H1 (cell line): ENCODE measurements at regions not wholly inside any gene's neighbourhood (a gene's known extent, or its start where the extent isn't known, plus 50 kb on each side); places are given as distances from the start of the nearest gene placed in this dataset.

Experiments
- CTCF ChIA-PET: fragments of 300-600 bp; sonication (Branson Sonifier 250); formaldehyde crosslinking; loops from one replicate; lab custom pipeline; 2021; ENCODE audit not compliant: partially characterized antibody; lab: Charles Lee
- POLR2A ChIA-PET: fragments of 300-600 bp; sonication (Branson Sonifier 250); formaldehyde crosslinking; loops from one replicate; lab custom pipeline; 2021; ENCODE audit warnings: inconsistent platforms; ENCODE audit not compliant: partially characterized antibody; lab: Charles Lee
- DNase-seq, 2 experiments: peaks; one replicate each; pipeline versions ENCODE4 v3.0.0 to v3.0.0-alpha.2; 2010 to 2022; ENCODE audit warnings: low spot score in 2 of 2, low read depth in 1 of 2, mixed read lengths in 1 of 2
- FAIRE-seq: peaks from 2 replicates; lab custom pipeline; 2011; peaks lifted over from hg19 to GRCh38; lab: Jason Lieb, UNC
- H2AFZ ChIP-seq: 2 replicates; pipeline ENCODE4 v1.8.1; 2012; ENCODE audit warnings: low read length, inconsistent platforms
- H2AK5ac ChIP-seq: 2 replicates; pipeline ENCODE4 v1.6.1; 2013; ENCODE audit warnings: low read depth, low read length
- H2BK120ac ChIP-seq: replicated peaks from 2 replicates; pipeline ENCODE3; 2013; ENCODE audit warnings: low read depth, low read length, inconsistent platforms
- H2BK12ac ChIP-seq: 2 replicates; pipeline ENCODE4 v1.6.1; 2013; ENCODE audit warnings: low read depth, low read length
- H2BK15ac ChIP-seq: 2 replicates; pipeline ENCODE4 v1.6.1; 2013; ENCODE audit warnings: low read length
- H2BK20ac ChIP-seq: 2 replicates; pipeline ENCODE4 v1.6.1; 2013; ENCODE audit warnings: low read length
- H2BK5ac ChIP-seq: 2 replicates; pipeline ENCODE4 v1.6.1; 2013; ENCODE audit warnings: low read depth, low read length
- H3K14ac ChIP-seq: 2 replicates; pipeline ENCODE4 v1.6.1; 2013; ENCODE audit warnings: inconsistent platforms; ENCODE audit not compliant: insufficient read length
- H3K18ac ChIP-seq: 2 replicates; pipeline ENCODE4 v1.6.1; 2013; ENCODE audit warnings: low read length; ENCODE audit errors: extremely low read depth
- H3K23ac ChIP-seq: 2 replicates; pipeline ENCODE4 v1.6.1; 2013; ENCODE audit warnings: inconsistent platforms; ENCODE audit not compliant: insufficient read length
- H3K23me2 ChIP-seq: 2 replicates; pipeline ENCODE4 v1.6.1; 2013; ENCODE audit warnings: low read depth, low read length
- H3K27ac ChIP-seq: 2 replicates; pipeline ENCODE4 v1.6.1; 2011; ENCODE audit warnings: low read depth, low read length, inconsistent platforms
- H3K27me3 ChIP-seq, 4 experiments: replicated peaks in 1 of 4; 1 replicate in 1 of 4; 2 replicates in 3 of 4; pipeline versions ENCODE4 v1.6.1 to v1.8.1; 2011 to 2013; ENCODE audit warnings: low read length in 3 of 4, mild to moderate bottlenecking in 3 of 4, inconsistent platforms in 2 of 4, mixed read lengths in 2 of 4, moderate library complexity in 1 of 4; ENCODE audit not compliant: control insufficient read depth in 3 of 4, insufficient read depth in 3 of 4; ENCODE audit errors: extremely low read depth in 1 of 4
- H3K36me3 ChIP-seq, 4 experiments: 2 replicates each; pipeline versions ENCODE4 v1.6.1 to v1.8.1; 2011 to 2013; ENCODE audit warnings: mild to moderate bottlenecking in 4 of 4, low read length in 3 of 4, moderate library complexity in 2 of 4, control low read depth in 1 of 4, inconsistent platforms in 1 of 4; ENCODE audit not compliant: insufficient read depth in 4 of 4, control insufficient read depth in 2 of 4
- H3K4ac ChIP-seq: replicated peaks from 2 replicates; pipeline ENCODE3; 2013; ENCODE audit warnings: low read length, low read depth, mixed read lengths, inconsistent platforms; ENCODE audit not compliant: insufficient read length
- H3K4me1 ChIP-seq, 4 experiments: replicated peaks in 1 of 4; 1 replicate in 1 of 4; 2 replicates in 3 of 4; pipeline versions ENCODE4 v1.6.1 to v1.8.1; 2011 to 2013; ENCODE audit warnings: low read length in 3 of 4, inconsistent platforms in 2 of 4, mixed read lengths in 1 of 4; ENCODE audit not compliant: insufficient read depth in 4 of 4, control insufficient read depth in 3 of 4
- H3K4me2 ChIP-seq, 2 experiments: 2 replicates each; pipeline versions ENCODE4 v1.6.1 to v1.8.1; 2011 to 2013; ENCODE audit warnings: low read depth in 2 of 2, low read length in 2 of 2, control low read depth in 1 of 2, inconsistent platforms in 1 of 2, mild to moderate bottlenecking in 1 of 2; ENCODE audit not compliant: insufficient read depth in 1 of 2
- H3K4me3 ChIP-seq, 4 experiments: fragments of 200-600, 300-600 bp in 1 of 4; sonication (generic), shearing (Covaris generic), sonication (Bioruptor Twin) in 1 of 4; 2 replicates each; pipeline versions ENCODE4 v1.5.1 to v1.8.1; 2011 to 2016; ENCODE audit warnings: low read length in 4 of 4, low read depth in 3 of 4, control low read depth in 2 of 4, inconsistent platforms in 2 of 4, mild to moderate bottlenecking in 2 of 4, mixed read lengths in 1 of 4, moderate library complexity in 1 of 4; ENCODE audit not compliant: insufficient read depth in 2 of 4; ENCODE audit errors: extremely low read depth in 1 of 4
- H3K56ac ChIP-seq: replicated peaks from 2 replicates; pipeline ENCODE3; 2013; ENCODE audit warnings: low read depth, mild to moderate bottlenecking, mixed read lengths, low read length, inconsistent platforms; ENCODE audit not compliant: insufficient read length
- H3K79me1 ChIP-seq: 2 replicates; pipeline ENCODE4 v1.6.1; 2013; ENCODE audit warnings: low read depth, low read length, control low read depth
- H3K79me2 ChIP-seq, 2 experiments: 2 replicates each; pipeline versions ENCODE4 v1.6.1 to v1.8.1; 2012 to 2013; ENCODE audit warnings: low read length in 2 of 2, mild to moderate bottlenecking in 2 of 2, inconsistent platforms in 1 of 2; ENCODE audit not compliant: insufficient read depth in 2 of 2, control insufficient read depth in 1 of 2
- H3K9ac ChIP-seq, 4 experiments: replicated peaks in 1 of 4; 1 replicate in 1 of 4; 2 replicates in 3 of 4; pipeline versions ENCODE4 v1.6.1 to v1.8.1; 2011 to 2013; ENCODE audit warnings: low read depth in 3 of 4, low read length in 3 of 4, control low read depth in 2 of 4, mild to moderate bottlenecking in 2 of 4, moderate library complexity in 2 of 4, inconsistent platforms in 1 of 4; ENCODE audit errors: extremely low read depth in 1 of 4
- H3K9me3 ChIP-seq, 2 experiments: 2 replicates each; pipeline versions ENCODE4 v1.6.1 to v1.8.1; 2012 to 2013; ENCODE audit warnings: mild to moderate bottlenecking in 2 of 2, moderate library complexity in 2 of 2, control low read depth in 1 of 2, inconsistent platforms in 1 of 2, low read depth in 1 of 2, low read length in 1 of 2, mixed read lengths in 1 of 2; ENCODE audit not compliant: insufficient read depth in 2 of 2
- H4K20me1 ChIP-seq, 2 experiments: replicated peaks in 1 of 2; 2 replicates each; pipeline versions ENCODE3 to v1.8.1; 2011 to 2013; ENCODE audit warnings: inconsistent platforms in 2 of 2, low read length in 2 of 2, mild to moderate bottlenecking in 1 of 2; ENCODE audit not compliant: insufficient read depth in 2 of 2, control insufficient read depth in 1 of 2
- H4K5ac ChIP-seq: 2 replicates; pipeline ENCODE4 v1.6.1; 2013; ENCODE audit warnings: low read length, low read depth, mixed read lengths, inconsistent platforms; ENCODE audit not compliant: insufficient read length
- H4K8ac ChIP-seq: 2 replicates; pipeline ENCODE4 v1.8.0; 2013; ENCODE audit warnings: mild to moderate bottlenecking, moderate library complexity, low read length, inconsistent platforms; ENCODE audit not compliant: insufficient read depth; ENCODE audit errors: extremely low read depth
- H4K91ac ChIP-seq: replicated peaks from 2 replicates; pipeline ENCODE3; 2013; ENCODE audit warnings: low read length, mixed read lengths, inconsistent platforms; ENCODE audit not compliant: insufficient read length
- BCL11A ChIP-seq, 2 experiments: IDR thresholded peaks; one replicate each; pipeline ENCODE4 v1.6.1; 2011; ENCODE audit warnings: low read depth in 2 of 2, low read length in 2 of 2, mild to moderate bottlenecking in 2 of 2
- CHD2 ChIP-seq: IDR thresholded peaks from 2 replicates; pipeline ENCODE4 v1.6.1; 2012; ENCODE audit warnings: low read length, improper control_type of control experiment
- CTBP2 ChIP-seq: IDR thresholded peaks from 2 replicates; pipeline ENCODE4 v1.7.0; 2011; ENCODE audit warnings: borderline replicate concordance, mild to moderate bottlenecking, moderate library complexity, mixed read lengths, low read length; ENCODE audit not compliant: insufficient read depth, insufficient read length
- EP300 ChIP-seq, 2 experiments: IDR thresholded peaks; 1 replicate in 1 of 2; 2 replicates in 1 of 2; pipeline ENCODE4 v1.6.1; 2011 to 2012; ENCODE audit warnings: low read depth in 2 of 2, low read length in 2 of 2, mild to moderate bottlenecking in 2 of 2, borderline replicate concordance in 1 of 2, inconsistent platforms in 1 of 2, moderate library complexity in 1 of 2
- EZH2 ChIP-seq: fragments of 200-600 bp; sonication (generic); IDR thresholded peaks from 2 replicates; pipeline ENCODE4 v1.7.1; 2012; ENCODE audit warnings: low read depth, mild to moderate bottlenecking, moderate library complexity, low read length, inconsistent platforms; ENCODE audit not compliant: severe bottlenecking
- MAFK ChIP-seq: IDR thresholded peaks from 2 replicates; pipeline ENCODE4 v1.6.1; 2012; ENCODE audit warnings: low read depth, mild to moderate bottlenecking, improper control_type of control experiment, low read length
- NRF1 ChIP-seq: IDR thresholded peaks from 2 replicates; pipeline ENCODE4 v1.6.1; 2011; ENCODE audit warnings: mild to moderate bottlenecking, low read depth, low read length, improper control_type of control experiment
- PHF8 ChIP-seq: fragments of 200-600 bp; sonication (generic); conservative IDR thresholded peaks from 2 replicates; pipeline ENCODE4 v1.7.1; 2012; ENCODE audit warnings: low read depth, mild to moderate bottlenecking, inconsistent platforms, low read length, moderate library complexity
- POU5F1 ChIP-seq: IDR thresholded peaks from 2 replicates; pipeline ENCODE4 v1.6.1; 2011; ENCODE audit warnings: low read depth, mild to moderate bottlenecking, low read length, moderate library complexity
- SP1 ChIP-seq: IDR thresholded peaks from 2 replicates; pipeline ENCODE4 v1.6.1; 2011; ENCODE audit warnings: low read depth, low read length
- SUZ12 ChIP-seq: fragments of 200-600 bp; sonication (generic); IDR thresholded peaks from 2 replicates; pipeline ENCODE4 v1.6.1; 2012; ENCODE audit warnings: mild to moderate bottlenecking, inconsistent platforms, low read length, moderate library complexity, mixed read lengths
- TCF12 ChIP-seq: IDR thresholded peaks from 2 replicates; pipeline ENCODE4 v1.6.1; 2011; ENCODE audit warnings: low read depth, mild to moderate bottlenecking, low read length
- USF2 ChIP-seq: IDR thresholded peaks from 2 replicates; pipeline ENCODE4 v1.6.1; 2011; ENCODE audit warnings: low read length, improper control_type of control experiment
- WGBS, 2 experiments: shearing (Covaris generic) in 1 of 2; methylation state at CpG; one replicate each; pipeline versions ENCODE4 v1.1.6 to v1.1.7; 2013 to 2015; ENCODE audit warnings: low lambda C conversion rate in 2 of 2, mixed read lengths in 2 of 2, inconsistent platforms in 1 of 2, low coverage in 1 of 2, missing lambda C conversion rate in 1 of 2; ENCODE audit not compliant: insufficient replicate concordance in 2 of 2, insufficient coverage in 1 of 2, insufficient read length in 1 of 2; ENCODE audit errors: extremely low coverage in 1 of 2, missing lambda C conversion rate in 1 of 2; 5-methylcytosine and 5-hydroxymethylcytosine counted together

GRCh38 chr2:67534745-67535144, 137.6 kb downstream of the ETAA1 start:
- H3K79me1 ChIP-seq, result no peaks in the 10 kb centered on the region
- no peaks in the 10 kb centered on the region for H3K79me2 ChIP-seq
- H3K4me1 ChIP-seq, result no peaks in the 10 kb centered on the region
- no peak overlapping the region for H3K27ac ChIP-seq
- H3K36me3 ChIP-seq, result no peaks in the 10 kb centered on the region
- CTCF ChIA-PET, result no interaction called here
- no peak overlapping the region for H3K56ac ChIP-seq
- no peak overlapping the region for H3K14ac ChIP-seq
- no peak overlapping the region for H2AFZ ChIP-seq
- no peaks in the 10 kb centered on the region for H3K27me3 ChIP-seq
- no peak overlapping the region for H3K9ac ChIP-seq
- H3K23ac ChIP-seq, result no peak overlapping the region
- no peak overlapping the region for H2BK5ac ChIP-seq
- DNase-seq, result no peak
- no peak for FAIRE-seq
- no peak overlapping the region for H3K4ac ChIP-seq
- no peak overlapping the region for H3K4me3 ChIP-seq
- H2BK15ac ChIP-seq, result no peak overlapping the region
- no peaks in the 10 kb centered on the region; the same call in 1 of the 2 replicates for H3K23me2 ChIP-seq
- WGBS, 2 experiments, result 91% methylated on average over 1 of the region's 1 CpG; no CpG with 5 or more reads in 1 of the 2 experiments
- H3K18ac ChIP-seq, result no peak overlapping the region
- H2BK120ac ChIP-seq, result no peak overlapping the region
- H4K5ac ChIP-seq, result no peak overlapping the region
- no peaks in the 10 kb centered on the region for H3K9me3 ChIP-seq
- no peaks in the 10 kb centered on the region for H4K20me1 ChIP-seq
- H4K91ac ChIP-seq, result no peak overlapping the region
- POLR2A ChIA-PET, result no interaction called here
- H3K4me2 ChIP-seq, result no peak overlapping the region
- H2AK5ac ChIP-seq, result no peak overlapping the region
- H2BK20ac ChIP-seq, result no peak overlapping the region
- no peak overlapping the region for H2BK12ac ChIP-seq
- no peak overlapping the region for H4K8ac ChIP-seq
- TF ChIP-seq TCF12 (no peak), EP300 (IDR thresholded peaks at IDR 0.05; ENCODE audit: borderline replicate concordance in 1 of 2, low read depth in 2 of 2, low read length in 2 of 2) (no peak), BCL11A (IDR thresholded peaks at IDR 0.05; ENCODE audit: low read depth in 2 of 2, low read length in 2 of 2) (no peak), POU5F1 (no peak), SP1 (no peak), CHD2 (no peak), NRF1 (no peak), SUZ12 (no peak), CTBP2 (no peak), USF2 (no peak), EZH2 (no peak), MAFK (no peak), PHF8 (no peak)
